GM19463 (cell line): ENCODE measurements at regions not wholly inside any gene's neighbourhood (a gene's known extent, or its start where the extent isn't known, plus 50 kb on each side); places are given as distances from the start of the nearest gene placed in this dataset.

Experiments
- ATAC-seq: cut with Tn5 transposase; IDR thresholded peaks from one replicate; pipeline ENCODE4 v1.9.1; 2021; ENCODE audit warnings: mild to moderate bottlenecking, moderate library complexity; ENCODE audit not compliant: unreplicated experiment

DNA sequence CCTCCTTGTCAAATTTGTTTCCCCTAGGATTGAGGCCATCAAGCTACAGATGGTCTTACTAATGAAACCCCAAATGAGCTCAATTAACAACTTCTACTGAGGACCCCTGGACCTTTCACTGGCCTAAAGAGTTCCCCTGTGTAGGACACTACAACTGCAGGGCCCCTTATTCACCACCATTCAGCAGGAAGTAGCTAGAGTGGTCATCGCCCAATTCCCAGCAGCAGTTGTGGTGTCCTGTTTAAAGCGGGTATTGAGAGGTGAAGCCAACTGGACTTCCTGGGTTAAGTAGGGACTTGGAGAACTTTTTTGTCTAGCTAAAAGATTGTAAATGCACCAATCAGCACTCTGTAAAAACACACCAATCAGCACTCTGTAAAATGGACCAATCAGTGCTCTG, 1466.9 kb downstream of the KCNT2 start:
- ATAC-seq, result no peak

DNA sequence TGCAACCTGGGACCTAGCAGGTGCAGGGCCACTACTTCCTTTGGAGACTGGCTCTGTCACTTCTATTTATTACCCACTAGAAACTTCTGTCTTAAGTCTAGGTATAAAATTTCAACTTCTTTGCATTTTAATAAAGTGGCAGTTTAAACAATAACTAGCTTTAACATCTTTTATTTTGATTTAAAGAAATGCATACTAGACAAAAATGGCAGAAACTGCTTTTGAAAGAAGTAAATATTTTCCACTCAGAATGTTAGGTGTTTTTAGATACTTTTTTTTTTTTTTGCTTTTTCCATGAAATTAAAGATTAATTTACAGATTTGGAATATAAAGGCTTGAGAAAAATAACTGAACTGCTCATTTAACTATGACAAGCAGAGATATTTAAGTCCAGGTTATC, 1477.6 kb downstream of the KCNT2 start:
- no peak for ATAC-seq

DNA sequence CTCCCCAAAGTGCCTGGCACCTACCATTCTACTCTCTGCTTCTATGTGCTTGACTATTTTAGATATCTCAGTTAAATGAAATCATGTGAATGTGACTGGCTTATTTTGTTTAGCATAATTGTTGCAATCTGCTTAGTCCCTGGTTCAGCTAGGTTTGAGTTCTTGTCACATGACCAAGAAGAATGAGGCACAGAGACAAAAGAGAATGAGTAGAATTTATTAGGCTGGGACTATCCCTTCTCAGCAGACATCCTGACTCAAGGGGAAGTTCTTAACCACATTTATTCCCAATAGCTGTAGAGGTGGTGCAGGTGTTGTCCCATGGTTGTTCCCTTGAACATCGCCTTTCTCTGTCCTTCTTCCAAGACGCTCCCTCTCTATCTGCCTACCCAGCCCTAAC, 1485.7 kb downstream of the KCNT2 start:
- ATAC-seq, result no peak

- ATAC-seq, result no peak
Measured at GRCh38 chr1:195113471-195113870, 1494.8 kb downstream of the KCNT2 start.

DNA sequence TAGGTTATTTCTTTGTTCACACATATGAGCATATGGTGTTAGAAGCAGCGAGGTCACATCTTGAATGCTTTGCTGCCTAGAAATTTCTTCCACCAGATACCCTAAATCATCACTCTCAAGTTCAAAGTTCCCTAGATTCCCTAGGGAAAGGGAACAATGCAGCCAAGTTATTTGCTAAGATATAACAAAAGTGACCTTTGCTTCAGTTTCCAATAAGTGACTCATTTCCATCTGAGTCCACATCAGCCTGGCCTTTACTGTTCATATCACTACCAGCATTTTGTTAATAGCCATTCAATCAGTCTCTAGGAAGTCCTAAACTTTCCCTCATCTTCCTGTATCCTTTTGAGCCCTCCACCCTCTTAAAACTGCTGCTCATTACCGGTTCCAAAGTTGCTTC, 1502.5 kb downstream of the KCNT2 start:
- ATAC-seq, result no peak

- peak; percentile 68 for ATAC-seq
Measured at GRCh38 chr1:195105281-195105680, 1503.0 kb downstream of the KCNT2 start.

DNA sequence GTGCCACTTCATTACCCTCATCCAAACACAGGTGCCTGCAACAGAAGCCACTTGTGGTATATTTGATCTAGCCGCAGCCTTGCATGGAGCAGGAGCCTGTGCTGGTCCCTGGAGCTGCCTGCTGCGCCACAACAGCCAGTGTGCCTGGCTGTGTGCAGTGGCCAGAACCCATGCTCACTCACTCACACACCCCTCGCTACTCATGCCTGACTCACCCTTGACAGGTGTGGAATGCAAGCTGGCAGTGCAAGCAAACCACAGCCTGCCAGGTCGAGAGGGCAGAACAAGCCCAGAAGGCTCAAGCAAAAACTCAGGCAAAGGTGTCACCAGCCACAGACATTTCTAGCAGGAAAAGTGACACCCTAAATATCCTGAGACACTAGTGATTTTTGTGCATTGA, 1510.9 kb downstream of the KCNT2 start:
- no peak for ATAC-seq

GRCh38 chr1:195096051-195096521, 1512.2 kb downstream of the KCNT2 start:
- no peak for ATAC-seq

DNA sequence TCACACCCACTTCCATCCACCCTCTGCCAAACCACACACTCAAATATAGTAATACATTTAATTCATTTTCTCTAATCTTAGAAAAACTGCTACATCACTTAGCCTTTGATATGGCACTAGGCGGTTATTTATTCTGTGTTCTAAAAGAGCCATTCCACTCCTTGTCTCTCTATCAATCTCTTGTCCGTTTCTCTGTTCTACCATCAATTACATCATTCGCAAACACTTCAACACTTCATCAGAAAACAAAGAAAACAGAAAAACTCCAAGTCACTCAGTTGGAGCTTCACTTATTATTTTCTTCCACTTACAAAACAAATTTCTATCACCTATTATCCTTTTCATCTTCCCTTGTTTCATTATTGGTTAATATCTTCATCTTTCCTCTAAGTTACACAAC, 1523.0 kb downstream of the KCNT2 start:
- ATAC-seq, result no peak

GRCh38 chr1:195082183-195082582, 1526.1 kb downstream of the KCNT2 start:
- ATAC-seq, result no peak

- no peak for ATAC-seq
Measured at GRCh38 chr1:195076682-195077081, 1531.6 kb downstream of the KCNT2 start.

- no peak for ATAC-seq
Measured at GRCh38 chr1:195075973-195076372, 1532.3 kb downstream of the KCNT2 start.

- no peak for ATAC-seq
Measured at GRCh38 chr1:195071461-195071860, 1536.8 kb downstream of the KCNT2 start.

GRCh38 chr1:195065437-195065836, 1542.8 kb downstream of the KCNT2 start:
- no peak for ATAC-seq

DNA sequence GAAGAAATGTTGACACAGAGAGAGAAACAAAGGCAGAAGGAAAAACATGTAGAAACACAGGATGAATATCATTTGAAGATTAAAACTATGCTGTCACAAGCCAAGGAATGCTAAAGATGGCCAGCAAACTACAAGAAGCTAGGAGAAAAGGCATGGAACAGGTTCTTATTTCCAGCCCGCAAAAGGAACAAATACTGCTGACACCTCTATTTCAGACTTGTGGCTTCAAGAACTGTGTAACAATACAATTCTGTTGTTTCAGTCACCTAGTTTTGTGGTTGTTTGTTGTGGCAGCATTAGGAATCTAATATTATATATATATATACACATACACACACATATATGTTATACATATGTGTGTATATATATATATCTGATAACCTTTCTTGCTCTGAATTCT, 1543.9 kb downstream of the KCNT2 start:
- no peak for ATAC-seq

DNA sequence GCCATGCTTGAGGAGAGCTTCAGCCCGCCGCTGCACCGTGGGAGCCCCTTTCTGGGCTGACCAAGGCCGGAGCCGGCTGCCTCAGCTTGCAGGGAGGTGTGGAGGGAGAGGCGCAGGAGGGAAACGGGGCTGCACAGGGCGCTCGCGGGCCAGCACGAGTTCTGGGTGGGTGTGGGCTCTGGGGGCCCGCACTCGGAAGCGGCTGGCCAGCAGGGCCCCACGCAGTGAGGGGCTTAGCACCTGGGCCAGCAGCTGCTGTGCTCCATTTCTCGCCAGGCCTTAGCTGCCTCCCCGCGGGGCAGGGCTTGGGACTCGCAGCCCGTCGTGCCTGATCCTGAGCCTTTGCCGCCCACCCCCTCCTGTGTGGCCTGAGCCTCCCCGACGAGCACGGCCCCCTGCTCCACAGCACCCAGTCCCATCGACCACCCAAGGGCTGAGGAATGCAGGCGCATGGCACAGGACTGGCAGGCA, 1554.0 kb downstream of the KCNT2 start:
- ATAC-seq, result no peak

- no peak for ATAC-seq
Measured at GRCh38 chr1:195053478-195053877, 1554.8 kb downstream of the KCNT2 start.

GRCh38 chr1:195047772-195048171, 1560.5 kb downstream of the KCNT2 start:
- no peak for ATAC-seq

GRCh38 chr1:195045072-195045471, 1563.2 kb downstream of the KCNT2 start:
- no peak for ATAC-seq

GRCh38 chr1:195030793-195031192, 1577.4 kb downstream of the KCNT2 start:
- ATAC-seq, result no peak

- no peak for ATAC-seq
Measured at GRCh38 chr1:195026792-195027191, 1581.4 kb downstream of the KCNT2 start.

- ATAC-seq, result no peak
Measured at GRCh38 chr1:195019385-195019784, 1588.9 kb downstream of the KCNT2 start.

GRCh38 chr1:195012995-195013394, 1595.2 kb downstream of the KCNT2 start:
- no peak for ATAC-seq

- no peak for ATAC-seq
Measured at GRCh38 chr1:195005338-195005737, 1602.9 kb downstream of the KCNT2 start.
